NCI-H1694 treated with DMSO at 0.1 percent for 48 hours (cell line): ENCODE measurements at regions not wholly inside any gene's neighbourhood (a gene's known extent, or its start where the extent isn't known, plus 50 kb on each side); places are given as distances from the start of the nearest gene placed in this dataset.

Experiments used
- DNase-seq: peaks from one replicate; lab custom pipeline; 2025; lab: John Stamatoyannopoulos, UW

DNA sequence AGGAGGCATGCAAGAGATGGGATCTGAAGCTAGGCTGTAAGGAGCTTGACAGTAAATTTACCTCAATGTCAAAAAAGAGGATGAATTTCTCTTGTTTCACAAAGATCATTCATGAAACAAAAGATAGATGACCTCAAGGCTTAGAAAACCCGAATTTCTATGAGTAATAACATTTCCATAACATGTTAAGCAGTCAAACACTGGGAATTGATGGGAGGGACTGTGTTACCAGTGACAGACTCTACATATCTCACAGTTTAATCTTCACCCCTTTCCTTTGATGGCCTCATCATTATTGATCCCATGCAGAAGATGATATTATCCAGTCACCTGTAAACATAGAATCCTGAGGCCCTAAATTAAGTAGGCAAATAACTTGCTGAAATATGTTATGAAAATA is 53.5 kb upstream of the VGLL3 start:
- no peak for DNase-seq

DNA sequence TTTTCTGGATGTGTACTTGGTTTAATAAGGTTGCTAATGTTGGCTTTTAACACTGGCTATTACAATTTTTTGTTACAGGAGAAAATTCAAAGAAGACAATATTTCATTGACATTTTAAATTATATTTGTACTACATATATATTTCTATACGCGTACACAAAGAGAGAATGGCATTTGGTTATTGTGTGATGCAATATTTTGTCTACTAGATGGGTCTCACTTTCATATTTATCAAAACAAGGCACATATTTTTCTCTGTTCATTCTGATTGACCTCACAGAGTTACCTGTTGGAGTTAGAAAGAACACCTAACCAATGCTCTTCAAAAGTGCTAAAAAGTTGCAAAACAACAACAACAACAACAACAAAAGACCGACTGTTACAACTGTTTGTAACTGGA is 50.2 kb upstream of the VGLL3 start:
- no peak for DNase-seq
